Panc1 (cell line): ENCODE measurements at regions not wholly inside any gene's neighbourhood (a gene's known extent, or its start where the extent isn't known, plus 50 kb on each side); places are given as distances from the start of the nearest gene placed in this dataset.

Experiments used
- CTCF ChIP-seq: fragments of 450-650 bp; IDR thresholded peaks from 2 replicates; pipeline ENCODE4 v1.5.1; 2017; ENCODE audit warnings: mild to moderate bottlenecking
- SIN3A ChIP-seq: IDR thresholded peaks from 2 replicates; pipeline ENCODE4 v1.6.1; 2012; ENCODE audit warnings: low read depth, mild to moderate bottlenecking, low read length, moderate library complexity, borderline replicate concordance; ENCODE audit not compliant: insufficient read depth
- TF ChIP-seq, protein P1 (sequence below), 2 experiments: IDR thresholded peaks; 2 replicates each; pipeline ENCODE4 v1.6.1; 2011 to 2012; ENCODE audit warnings: low read depth in 2 of 2, control low read depth in 1 of 2, low read length in 1 of 2, mild to moderate bottlenecking in 1 of 2, moderate library complexity in 1 of 2; ENCODE audit not compliant: insufficient read depth in 1 of 2

- no peak for TF ChIP-seq CTCF
- TF ChIP-seq, protein P1, sequence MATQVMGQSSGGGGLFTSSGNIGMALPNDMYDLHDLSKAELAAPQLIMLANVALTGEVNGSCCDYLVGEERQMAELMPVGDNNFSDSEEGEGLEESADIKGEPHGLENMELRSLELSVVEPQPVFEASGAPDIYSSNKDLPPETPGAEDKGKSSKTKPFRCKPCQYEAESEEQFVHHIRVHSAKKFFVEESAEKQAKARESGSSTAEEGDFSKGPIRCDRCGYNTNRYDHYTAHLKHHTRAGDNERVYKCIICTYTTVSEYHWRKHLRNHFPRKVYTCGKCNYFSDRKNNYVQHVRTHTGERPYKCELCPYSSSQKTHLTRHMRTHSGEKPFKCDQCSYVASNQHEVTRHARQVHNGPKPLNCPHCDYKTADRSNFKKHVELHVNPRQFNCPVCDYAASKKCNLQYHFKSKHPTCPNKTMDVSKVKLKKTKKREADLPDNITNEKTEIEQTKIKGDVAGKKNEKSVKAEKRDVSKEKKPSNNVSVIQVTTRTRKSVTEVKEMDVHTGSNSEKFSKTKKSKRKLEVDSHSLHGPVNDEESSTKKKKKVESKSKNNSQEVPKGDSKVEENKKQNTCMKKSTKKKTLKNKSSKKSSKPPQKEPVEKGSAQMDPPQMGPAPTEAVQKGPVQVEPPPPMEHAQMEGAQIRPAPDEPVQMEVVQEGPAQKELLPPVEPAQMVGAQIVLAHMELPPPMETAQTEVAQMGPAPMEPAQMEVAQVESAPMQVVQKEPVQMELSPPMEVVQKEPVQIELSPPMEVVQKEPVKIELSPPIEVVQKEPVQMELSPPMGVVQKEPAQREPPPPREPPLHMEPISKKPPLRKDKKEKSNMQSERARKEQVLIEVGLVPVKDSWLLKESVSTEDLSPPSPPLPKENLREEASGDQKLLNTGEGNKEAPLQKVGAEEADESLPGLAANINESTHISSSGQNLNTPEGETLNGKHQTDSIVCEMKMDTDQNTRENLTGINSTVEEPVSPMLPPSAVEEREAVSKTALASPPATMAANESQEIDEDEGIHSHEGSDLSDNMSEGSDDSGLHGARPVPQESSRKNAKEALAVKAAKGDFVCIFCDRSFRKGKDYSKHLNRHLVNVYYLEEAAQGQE (IDR thresholded peaks at IDR 0.05; ENCODE audit: insufficient read depth in 1 of 2, low read depth in 2 of 2, low read length in 1 of 2), result no peak
- no peak for TF ChIP-seq SIN3A
Observed at GRCh38 chr1:14541348-14541747, 57.1 kb upstream of the KAZN start.
